HCT116 (cell line): ENCODE measurements at regions not wholly inside any gene's neighbourhood (a gene's known extent, or its start where the extent isn't known, plus 50 kb on each side); places are given as distances from the start of the nearest gene placed in this dataset.

ENCODE experiments used
- ATAC-seq: fragments of 200-7000 bp; cut with Tn5 transposase; 2 replicates; pipeline ENCODE4 v1.9.1; 2020; ENCODE audit warnings: mild to moderate bottlenecking, moderate library complexity
- BruUV-seq: library from RNA; stranded (reverse); fragments of 400-500 nt; replicated peaks from 2 replicates; lab custom pipeline; 2021; lab: Mats Ljungman, UMichigan
- CTCF ChIA-PET: fragments of 300-600 bp; sonication (Branson Sonifier 250); formaldehyde crosslinking; loops from one replicate; lab custom pipeline; 2021; ENCODE audit warnings: antibody characterized with exemption; lab: Charles Lee
- POLR2A ChIA-PET: fragments of 300-600, 350-600 bp; sonication (Branson Sonifier 250); formaldehyde crosslinking; loops from one replicate; lab custom pipeline; 2021; ENCODE audit warnings: antibody characterized with exemption; lab: Charles Lee
- RAD21 ChIA-PET, 2 experiments: fragments of 300-600 bp; sonication (Branson Sonifier 250); formaldehyde crosslinking; loops; one replicate each; lab custom pipeline; 2023; ENCODE audit warnings: low total read pairs in 2 of 2; ENCODE audit not compliant: uncharacterized antibody in 2 of 2, unreplicated experiment in 2 of 2, low non-redundant PET in 1 of 2; lab: Charles Lee
- DNase-seq: peaks from one replicate; pipeline ENCODE4 v3.0.0-alpha.2; 2010; ENCODE audit warnings: low read depth, low spot score
- H2AFZ ChIP-seq: fragments of 200-600 bp; shearing (Covaris generic), sonication (generic); 2 replicates; pipeline ENCODE4 v1.6.1; 2017; ENCODE audit warnings: low read depth, mixed run types, mixed read lengths, antibody characterized with exemption, low read length; ENCODE audit not compliant: poor library complexity, severe bottlenecking
- H3K27ac ChIP-seq: 2 replicates; pipeline ENCODE4 v1.5.1; 2012; ENCODE audit warnings: low read depth, low read length
- H3K27me3 ChIP-seq: fragments of 200-600 bp; sonication (generic); 2 replicates; pipeline ENCODE4 v1.6.1; 2016; ENCODE audit warnings: mixed run types, low read length, mixed read lengths; ENCODE audit not compliant: insufficient read depth
- H3K36me3 ChIP-seq, 2 experiments: fragments of 200-500 bp in 1 of 2; fragments of 200-600 bp in 1 of 2; sonication (Bioruptor generic) in 1 of 2; sonication (generic) in 1 of 2; 2 replicates each; pipeline versions ENCODE4 v1.5.1 to v1.6.1; 2014 to 2016; ENCODE audit warnings: low read length in 2 of 2, inconsistent platforms in 1 of 2, mixed read lengths in 1 of 2, mixed run types in 1 of 2; ENCODE audit not compliant: insufficient read depth in 2 of 2, control insufficient read depth in 1 of 2
- H3K4me1 ChIP-seq, 2 experiments: fragments of 200-600 bp in 1 of 2; sonication (generic) in 1 of 2; 2 replicates each; pipeline versions ENCODE4 v1.5.1 to v1.6.1; 2012 to 2017; ENCODE audit warnings: low read length in 2 of 2, inconsistent platforms in 1 of 2, mild to moderate bottlenecking in 1 of 2, mixed read lengths in 1 of 2, mixed run types in 1 of 2, moderate library complexity in 1 of 2; ENCODE audit not compliant: insufficient read depth in 2 of 2, control insufficient read depth in 1 of 2
- H3K4me2 ChIP-seq: fragments of 200-600 bp; sonication (generic); 2 replicates; pipeline ENCODE4 v1.6.1; 2017; ENCODE audit warnings: mixed run types, low read length, mixed read lengths
- H3K4me3 ChIP-seq, 2 experiments: fragments of 200-600 bp in 1 of 2; sonication (generic) in 1 of 2; replicated peaks in 1 of 2; 2 replicates each; pipeline ENCODE4 v1.5.1; 2011 to 2016; ENCODE audit warnings: low read length in 2 of 2, control low read depth in 1 of 2, low read depth in 1 of 2, mild to moderate bottlenecking in 1 of 2, mixed read lengths in 1 of 2, mixed run types in 1 of 2
- H3K79me2 ChIP-seq: fragments of 200-600 bp; sonication (generic); 2 replicates; pipeline ENCODE4 v1.6.1; 2017; ENCODE audit warnings: mild to moderate bottlenecking, mixed run types, low read length, moderate library complexity, mixed read lengths; ENCODE audit not compliant: insufficient read depth
- H3K9ac ChIP-seq: fragments of 200-600 bp; sonication (generic); 2 replicates; pipeline ENCODE4 v1.6.1; 2016; ENCODE audit warnings: low read length, mixed read lengths
- H3K9me2 ChIP-seq: fragments of 200-600 bp; sonication (generic), shearing (Covaris generic); 2 replicates; pipeline ENCODE4 v1.6.1; 2017; ENCODE audit warnings: mixed run types, mild to moderate bottlenecking, moderate library complexity; ENCODE audit not compliant: insufficient read depth
- H3K9me3 ChIP-seq, 2 experiments: fragments of 200-500 bp in 1 of 2; fragments of 200-600 bp in 1 of 2; sonication (Bioruptor generic) in 1 of 2; sonication (generic) in 1 of 2; 2 replicates each; pipeline ENCODE4 v1.6.1; 2014 to 2017; ENCODE audit warnings: low read length in 2 of 2, mixed read lengths in 2 of 2, inconsistent platforms in 1 of 2, low read depth in 1 of 2, mild to moderate bottlenecking in 1 of 2, mixed run types in 1 of 2, moderate library complexity in 1 of 2; ENCODE audit not compliant: control insufficient read depth in 1 of 2, insufficient read depth in 1 of 2
- H4K20me1 ChIP-seq: fragments of 200-600 bp; sonication (generic), shearing (Covaris generic); 2 replicates; pipeline ENCODE4 v1.6.1; 2017; ENCODE audit warnings: mixed run types, mild to moderate bottlenecking, moderate library complexity; ENCODE audit not compliant: insufficient read depth
- CEBPB ChIP-seq: IDR thresholded peaks from 2 replicates; pipeline ENCODE4 v1.6.1; 2012; ENCODE audit warnings: low read depth
- CTCF ChIP-seq, 3 experiments: fragments of 200-600 bp in 1 of 3; sonication (generic) in 1 of 3; IDR thresholded peaks in 2 of 3; conservative IDR thresholded peaks in 1 of 3; 2 replicates each; pipeline ENCODE4 v1.5.1; 2012 to 2017; ENCODE audit warnings: low read depth in 2 of 3, low read length in 2 of 3, antibody characterized with exemption in 1 of 3, borderline replicate concordance in 1 of 3, control low read depth in 1 of 3, mild to moderate bottlenecking in 1 of 3, mixed read lengths in 1 of 3, mixed run types in 1 of 3, moderate library complexity in 1 of 3; ENCODE audit not compliant: insufficient read depth in 1 of 3
- ELF1 ChIP-seq: IDR thresholded peaks from 2 replicates; pipeline ENCODE4 v1.6.1; 2012; ENCODE audit warnings: low read depth, borderline replicate concordance
- JUND ChIP-seq: IDR thresholded peaks from 2 replicates; pipeline ENCODE4 v1.6.1; 2012
- POLR2A ChIP-seq: IDR thresholded peaks from 2 replicates; pipeline ENCODE4 v1.7.0; 2011; ENCODE audit warnings: borderline replicate concordance; ENCODE audit not compliant: insufficient read depth, insufficient read length; ENCODE audit errors: extremely low read depth
- RAD21 ChIP-seq: IDR thresholded peaks from 2 replicates; pipeline ENCODE4 v1.6.1; 2012; ENCODE audit warnings: low read depth, mild to moderate bottlenecking
- SRF ChIP-seq: IDR thresholded peaks from 2 replicates; pipeline ENCODE4 v1.6.1; 2012; ENCODE audit warnings: low read depth
- TCF7L2 ChIP-seq: IDR thresholded peaks from 2 replicates; pipeline ENCODE4 v1.7.0; 2011; ENCODE audit warnings: borderline replicate concordance, inconsistent platforms; ENCODE audit not compliant: insufficient read depth, insufficient read length; ENCODE audit errors: extremely low read depth
- ZBTB33 ChIP-seq: IDR thresholded peaks from 2 replicates; pipeline ENCODE4 v1.6.1; 2011; ENCODE audit warnings: mild to moderate bottlenecking, low read length, moderate library complexity; ENCODE audit not compliant: insufficient replicate concordance; ENCODE audit errors: extremely low read depth
- intact Hi-C: fragments of 100-400 bp; cut with micrococcal nuclease; formaldehyde crosslinking; loops from 2 replicates; pipeline ENCODE4 v1.10.0; 2022

- Histone ChIP-seq H3K9me2 (no peaks in the 10 kb centered on the region), H3K9me3 (no peaks in the 10 kb centered on the region), H3K27ac (no peak overlapping the region), H3K9ac (no peak overlapping the region), H4K20me1 (no peaks in the 10 kb centered on the region), H3K36me3 (no peaks in the 10 kb centered on the region), H3K4me1 (no peaks in the 10 kb centered on the region), H3K4me3 (no peak overlapping the region), H2AFZ (no peak overlapping the region), H3K79me2 (no peaks in the 10 kb centered on the region), H3K4me2 (no peak overlapping the region), H3K27me3 (no peaks in the 10 kb centered on the region)
- ChIA-PET CTCF (no interaction called here), RAD21 (no interaction called here), POLR2A (no interaction called here)
- intact Hi-C loops: no loop called here
- no TSS peak for BruUV-seq
- no peak for ATAC-seq
- TF ChIP-seq JUND (no peak), ZBTB33 (no peak), SRF (no peak), POLR2A (no peak), TCF7L2 (no peak), RAD21 (no peak), ELF1 (no peak), CEBPB (no peak), CTCF (IDR thresholded peaks at IDR 0.05 in 2 of 3, conservative IDR thresholded peaks at IDR 0.05 in 1 of 3; ENCODE audit: borderline replicate concordance in 1 of 3, insufficient read depth in 1 of 3, low read depth in 2 of 3, low read length in 2 of 3) (no peak)
- no peak for DNase-seq
Observed at GRCh38 chr12:84696281-84696680, 216.3 kb downstream of the SLC6A15 start.
